Prostate gland (tissue), 2 donors: ENCODE measurements at regions not wholly inside any gene's neighbourhood (a gene's known extent, or its start where the extent isn't known, plus 50 kb on each side); places are given as distances from the start of the nearest gene placed in this dataset.

Experiments
- DNase-seq: peaks from one replicate; pipeline ENCODE4 v3.0.0-alpha.2; 2019; ENCODE audit warnings: low spot score
- H3K27ac ChIP-seq, 2 donors: fragments of 200-600 bp; sonication (generic); 2 replicates each; pipeline ENCODE4 v1.5.1; 2017 to 2019
- H3K27me3 ChIP-seq: fragments of 200-600 bp; sonication (generic); replicated peaks from 2 replicates; pipeline ENCODE4 v1.5.1; 2019; ENCODE audit not compliant: insufficient read depth
- H3K36me3 ChIP-seq, 2 donors: fragments of 200-600 bp; sonication (generic); 1 replicate in 1 of 2; 2 replicates in 1 of 2; pipeline versions ENCODE4 v1.5.1 to v1.8.1; 2017 to 2019
- H3K4me1 ChIP-seq: fragments of 200-600 bp; sonication (generic); replicated peaks from 2 replicates; pipeline ENCODE4 v1.5.1; 2019
- H3K4me3 ChIP-seq, 2 donors: fragments of 200-600 bp; sonication (generic); 2 replicates each; pipeline ENCODE4 v1.5.1; 2017 to 2019
- H3K9me3 ChIP-seq: fragments of 200-600 bp; sonication (generic); 2 replicates; pipeline ENCODE4 v1.5.1; 2017
- CTCF ChIP-seq, 4 experiments: fragments of 200-600 bp in 2 of 4; fragments of 450-650 bp in 2 of 4; sonication (generic) in 2 of 4; IDR thresholded peaks; 1 replicate in 3 of 4; 2 replicates in 1 of 4; pipeline ENCODE4 v1.5.1; 2016 to 2019; ENCODE audit warnings: antibody characterized with exemption in 4 of 4, mild to moderate bottlenecking in 2 of 4, moderate library complexity in 2 of 4
- POLR2A ChIP-seq: fragments of 450-650 bp; IDR thresholded peaks from one replicate; pipeline ENCODE4 v1.6.1; 2016; ENCODE audit warnings: antibody characterized with exemption, mild to moderate bottlenecking
- POLR2AphosphoS5 ChIP-seq: sonication (generic); formaldehyde crosslinking; IDR thresholded peaks from one replicate; pipeline ENCODE4 v1.6.1; 2017; ENCODE audit warnings: antibody characterized with exemption
- whole genome bisulfite sequencing: methylation state at CpG from one replicate; pipeline ENCODE4 v1.1.5; 2018; 5-methylcytosine and 5-hydroxymethylcytosine counted together
- intact Hi-C: fragments of 100-400 bp; cut with DNase I; formaldehyde crosslinking; loops from one replicate; pipeline ENCODE4 v1.14.2; 2022

- Histone ChIP-seq H3K4me1 (no peaks in the 10 kb centered on the region), H3K9me3 (no peaks in the 10 kb centered on the region), H3K4me3 (no peak overlapping the region), H3K27me3 (no peaks in the 10 kb centered on the region), H3K27ac (no peak overlapping the region), H3K36me3 (no peaks in the 10 kb centered on the region)
- DNase-seq = no peak
- 100% methylated on average over 2 of the region's 2 CpGs for WGBS
- TF ChIP-seq POLR2A (no peak), CTCF (IDR thresholded peaks at IDR 0.05) (no peak), POLR2AphosphoS5 (no peak)
- intact Hi-C loops = no loop called here
Measured at GRCh38 chr20:11689262-11689661, 228.4 kb upstream of the BTBD3 start.

GRCh38 chr20:11691766-11692165, 225.9 kb upstream of the BTBD3 start:
- H3K4me3 ChIP-seq = no peak overlapping the region
- intact Hi-C loops = no loop called here
- 48% methylated on average over 3 of the region's 3 CpGs for WGBS
- no peaks in the 10 kb centered on the region for H3K27me3 ChIP-seq
- no peak overlapping the region for H3K27ac ChIP-seq
- no peaks in the 10 kb centered on the region for H3K4me1 ChIP-seq
- no peaks in the 10 kb centered on the region for H3K9me3 ChIP-seq
- no peak for DNase-seq
- no peaks in the 10 kb centered on the region for H3K36me3 ChIP-seq
- TF ChIP-seq CTCF (IDR thresholded peaks at IDR 0.05) (no peak), POLR2A (no peak), POLR2AphosphoS5 (no peak)

- TF ChIP-seq POLR2AphosphoS5 (no peak), POLR2A (no peak), CTCF (IDR thresholded peaks at IDR 0.05) (no peak)
- intact Hi-C loops = no loop called here
- no peak overlapping the region for H3K27ac ChIP-seq
- no peaks in the 10 kb centered on the region for H3K36me3 ChIP-seq
- no peaks in the 10 kb centered on the region for H3K9me3 ChIP-seq
- DNase-seq = no peak
- 46% methylated on average over 2 of the region's 2 CpGs for WGBS
- no peaks in the 10 kb centered on the region for H3K4me1 ChIP-seq
- no peaks in the 10 kb centered on the region for H3K27me3 ChIP-seq
- no peak overlapping the region for H3K4me3 ChIP-seq
Measured at GRCh38 chr20:11692567-11692966, 225.1 kb upstream of the BTBD3 start.

- no peaks in the 10 kb centered on the region for H3K36me3 ChIP-seq
- TF ChIP-seq POLR2AphosphoS5 (no peak), CTCF (IDR thresholded peaks at IDR 0.05) (no peak), POLR2A (no peak)
- H3K4me1 ChIP-seq = no peaks in the 10 kb centered on the region
- H3K27ac ChIP-seq = no peak overlapping the region
- WGBS = 94% methylated on average over 5 of the region's 5 CpGs
- intact Hi-C loops = no loop called here
- H3K4me3 ChIP-seq = no peak overlapping the region
- DNase-seq = no peak
- H3K9me3 ChIP-seq = no peaks in the 10 kb centered on the region
- no peaks in the 10 kb centered on the region for H3K27me3 ChIP-seq
Measured at GRCh38 chr20:11694467-11694866, 223.2 kb upstream of the BTBD3 start.

GRCh38 chr20:11697055-11697454, 220.6 kb upstream of the BTBD3 start:
- DNase-seq = no peak
- H3K27me3 ChIP-seq = no peaks in the 10 kb centered on the region
- H3K27ac ChIP-seq = no peak overlapping the region
- TF ChIP-seq POLR2AphosphoS5 (no peak), CTCF (IDR thresholded peaks at IDR 0.05) (no peak), POLR2A (no peak)
- WGBS = 81% methylated on average over 3 of the region's 3 CpGs
- H3K4me3 ChIP-seq = no peak overlapping the region
- intact Hi-C loops = no loop called here
- H3K36me3 ChIP-seq = no peaks in the 10 kb centered on the region
- no peaks in the 10 kb centered on the region for H3K4me1 ChIP-seq
- H3K9me3 ChIP-seq = no peaks in the 10 kb centered on the region
